ENCODE measurements at regions not wholly inside any gene's neighbourhood (a gene's known extent, or its start where the extent isn't known, plus 50 kb on each side); places are given as distances from the start of the nearest gene placed in this dataset.

- no peak for TF ChIP-seq CTCF (conservative IDR thresholded peaks at IDR 0.05)
- TF ChIP-seq EZH2 (IDR thresholded peaks at IDR 0.05; ENCODE audit: low read depth): no peak
Observed at GRCh38 chr12:82574191-82574590, 112.5 kb upstream of the TMTC2 start.

Data from PC-9 (cell line).